ENCODE measurements at regions not wholly inside any gene's neighbourhood (a gene's known extent, or its start where the extent isn't known, plus 50 kb on each side); places are given as distances from the start of the nearest gene placed in this dataset.
A peak's percentile ranks its signal among the peaks of the same experiment; 100 is the strongest.

DNA sequence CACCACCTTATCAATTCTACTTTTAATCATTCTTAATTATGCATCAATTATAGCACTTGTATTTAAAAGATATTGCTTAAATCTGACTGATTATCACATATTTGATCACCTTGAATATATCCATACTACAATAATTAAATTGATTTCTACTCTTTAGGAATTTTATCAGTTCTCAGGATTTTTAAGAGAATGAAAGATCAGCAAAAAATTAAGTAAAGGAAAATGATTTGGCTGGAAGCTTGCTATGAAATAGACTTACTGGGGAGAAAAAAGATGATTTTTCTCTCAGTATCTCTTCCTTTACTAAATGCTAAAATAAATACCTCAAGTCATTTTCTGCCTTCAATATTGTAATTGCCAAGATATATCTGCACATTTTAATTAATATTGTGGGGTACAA, 848.6 kb downstream of the LTN1 start:
- Mint-ChIP-seq H3K36me3 (peaks cover 10% of the 10 kb centered on the region), H3K4me1 (peaks cover 24% of the 10 kb centered on the region), H3K4me3 (no peak overlapping the region), H3K27ac (no peak overlapping the region), H3K27me3 (ENCODE audit: low read depth) (no peaks in the 10 kb centered on the region), H3K9me3 (peaks cover 18% of the 10 kb centered on the region)
- TF ChIP-seq CTCF (IDR thresholded peaks at IDR 0.05; ENCODE audit: unreplicated experiment) = no peak
- no peak for DNase-seq (ENCODE audit: low spot score in 2 of 2, unreplicated experiment in 2 of 2)

GRCh38 chr21:28142697-28143096, 850.0 kb downstream of the LTN1 start:
- DNase-seq (ENCODE audit: low spot score in 2 of 2, unreplicated experiment in 2 of 2) = no peak
- Mint-ChIP-seq H3K9me3 (peaks cover 25% of the 10 kb centered on the region), H3K36me3 (peaks cover 16% of the 10 kb centered on the region), H3K4me3 (no peak overlapping the region), H3K4me1 (peaks cover 28% of the 10 kb centered on the region), H3K27ac (peak overlapping the region; percentile 62), H3K27me3 (ENCODE audit: low read depth) (no peaks in the 10 kb centered on the region)
- no peak for TF ChIP-seq CTCF (IDR thresholded peaks at IDR 0.05; ENCODE audit: unreplicated experiment)

DNA sequence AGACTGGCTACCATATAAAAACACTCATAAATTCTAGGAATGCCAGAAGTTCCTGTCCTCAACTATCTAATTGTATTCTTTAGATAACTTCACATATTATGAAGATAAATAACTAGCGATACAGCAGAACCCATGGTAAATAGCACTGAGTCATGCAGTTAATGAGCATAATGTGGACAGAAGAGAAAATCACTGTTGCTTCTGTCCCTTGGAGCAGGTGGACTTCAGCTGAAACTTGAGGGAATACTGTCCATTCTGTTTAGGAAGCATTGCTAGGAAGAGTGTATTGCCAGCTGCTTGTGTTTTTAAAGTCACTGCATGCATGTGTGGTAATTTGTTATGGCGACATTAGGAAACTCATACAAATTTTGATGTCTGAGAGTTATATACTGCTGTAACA, 854.4 kb downstream of the LTN1 start:
- Mint-ChIP-seq H3K4me3 (no peak overlapping the region), H3K9me3 (peaks cover 26% of the 10 kb centered on the region), H3K4me1 (peaks cover 17% of the 10 kb centered on the region), H3K27me3 (ENCODE audit: low read depth) (no peaks in the 10 kb centered on the region), H3K27ac (no peak overlapping the region), H3K36me3 (peaks cover 20% of the 10 kb centered on the region)
- DNase-seq (ENCODE audit: low spot score in 2 of 2, unreplicated experiment in 2 of 2) = no peak
- no peak for TF ChIP-seq CTCF (IDR thresholded peaks at IDR 0.05; ENCODE audit: unreplicated experiment)

GRCh38 chr21:28136656-28137255, 855.9 kb downstream of the LTN1 start:
- H3K27me3 Mint-ChIP-seq (ENCODE audit: low read depth) = no peaks in the 10 kb centered on the region
- H3K36me3 Mint-ChIP-seq = peaks cover 28% of the 10 kb centered on the region
- H3K27ac Mint-ChIP-seq = peak overlapping the region; percentile 35
- TF ChIP-seq CTCF (IDR thresholded peaks at IDR 0.05; ENCODE audit: unreplicated experiment) = no peak
- no peak for DNase-seq (ENCODE audit: low spot score in 2 of 2, unreplicated experiment in 2 of 2)
- H3K9me3 Mint-ChIP-seq = peaks cover 39% of the 10 kb centered on the region
- no peak overlapping the region for H3K4me3 Mint-ChIP-seq
- peaks cover 9% of the 10 kb centered on the region for H3K4me1 Mint-ChIP-seq

GRCh38 chr21:28135646-28136045, 857.0 kb downstream of the LTN1 start:
- no peak overlapping the region for H3K4me3 Mint-ChIP-seq
- peaks cover 38% of the 10 kb centered on the region for H3K9me3 Mint-ChIP-seq
- H3K27me3 Mint-ChIP-seq (ENCODE audit: low read depth) = no peaks in the 10 kb centered on the region
- peaks cover 9% of the 10 kb centered on the region for H3K4me1 Mint-ChIP-seq
- TF ChIP-seq CTCF (IDR thresholded peaks at IDR 0.05; ENCODE audit: unreplicated experiment) = no peak
- H3K36me3 Mint-ChIP-seq = peaks cover 38% of the 10 kb centered on the region
- DNase-seq (ENCODE audit: low spot score in 2 of 2, unreplicated experiment in 2 of 2) = no peak
- no peak overlapping the region for H3K27ac Mint-ChIP-seq

DNA sequence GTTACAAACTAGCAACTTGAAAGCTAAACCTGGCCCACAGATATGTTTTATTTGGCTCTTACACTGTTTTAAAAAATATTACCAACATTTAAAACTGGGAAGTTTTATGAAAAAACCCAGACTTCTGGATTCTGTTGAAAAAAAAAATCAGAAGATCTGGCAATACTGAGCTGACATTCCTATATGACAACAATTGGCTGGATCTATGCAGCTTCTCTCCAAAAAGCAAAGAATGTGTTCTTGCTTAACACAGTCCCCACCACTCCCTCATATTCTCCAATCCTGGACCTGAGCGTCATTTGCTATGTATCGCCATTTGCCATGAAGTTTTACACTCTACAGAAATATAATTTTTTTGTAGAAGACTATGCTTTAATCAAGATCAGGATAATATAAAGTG, 859.6 kb downstream of the LTN1 start:
- H3K36me3 Mint-ChIP-seq = peaks cover 26% of the 10 kb centered on the region
- H3K9me3 Mint-ChIP-seq = peaks cover 24% of the 10 kb centered on the region
- no peak for DNase-seq (ENCODE audit: low spot score in 2 of 2, unreplicated experiment in 2 of 2)
- TF ChIP-seq CTCF (IDR thresholded peaks at IDR 0.05; ENCODE audit: unreplicated experiment) = no peak
- H3K27ac Mint-ChIP-seq = no peak overlapping the region
- no peak overlapping the region for H3K4me3 Mint-ChIP-seq
- H3K27me3 Mint-ChIP-seq (ENCODE audit: low read depth) = no peaks in the 10 kb centered on the region
- H3K4me1 Mint-ChIP-seq = peaks cover 4% of the 10 kb centered on the region

Data from mesothelial cell of epicardium (in vitro differentiated cells).